ENCODE measurements at regions not wholly inside any gene's neighbourhood (a gene's known extent, or its start where the extent isn't known, plus 50 kb on each side); places are given as distances from the start of the nearest gene placed in this dataset.

GRCh38 chr9:19938990-19939733 is 150.3 kb upstream of the SLC24A2 start:
- intact Hi-C loops (cut with micrococcal nuclease; ENCODE audit: unreplicated experiment), result no loop called here

GRCh38 chr9:19937121-19937520 is 148.3 kb upstream of the SLC24A2 start:
- Histone ChIP-seq H3K36me3 (ENCODE audit: insufficient read depth, low read length) (no peaks in the 10 kb centered on the region), H4K20me1 (ENCODE audit: insufficient read depth, low read length) (no peaks in the 10 kb centered on the region), H3K9me3 (ENCODE audit: low read length) (no peaks in the 10 kb centered on the region), H3K27ac (ENCODE audit: low read depth, low read length, poor library complexity, severe bottlenecking) (no peak overlapping the region), H3K4me1 (ENCODE audit: insufficient read depth, low read length, poor library complexity, severe bottlenecking) (no peaks in the 10 kb centered on the region), H3K79me2 (ENCODE audit: insufficient read depth, low read depth, low read length) (no peaks in the 10 kb centered on the region), H2AFZ (ENCODE audit: low read length) (no peak overlapping the region), H3K4me3 (ENCODE audit: low read depth, low read length, poor library complexity, severe bottlenecking) (no peak overlapping the region), H3K9me2 (ENCODE audit: insufficient read depth, low read length) (no peaks in the 10 kb centered on the region), H3K4me2 (ENCODE audit: low read length) (no peak overlapping the region)
- CTCF ChIA-PET (ENCODE audit: unreplicated experiment), result no interaction called here
- DNase-seq (ENCODE audit: low spot score), result no peak
- TF ChIP-seq CTCF (conservative IDR thresholded peaks at IDR 0.05; ENCODE audit: low read length), result no peak
- TF ChIP-seq EZH2phosphoT487 (IDR thresholded peaks at IDR 0.05; ENCODE audit: borderline replicate concordance, low read depth, low read length), result no peak
- POLR2A ChIA-PET, result interaction anchor here (0.6 to 0.8 kb wide), 2 partner anchors 329 to 1017 kb away, joined by 3 read pairs; no protein-coding TSS in a partner anchor
- intact Hi-C loops (cut with micrococcal nuclease; ENCODE audit: unreplicated experiment), result no loop called here
- BruUV-seq (replicated peaks), result no TSS peak

More at GRCh38 chr9:19938990-19939733, 150.3 kb upstream of the SLC24A2 start:
- H4K20me1 ChIP-seq (ENCODE audit: insufficient read depth, low read length), result no peaks in the 10 kb centered on the region
- no peaks in the 10 kb centered on the region for H3K9me3 ChIP-seq (ENCODE audit: low read length)
- no peak overlapping the region for H3K4me2 ChIP-seq (ENCODE audit: low read length)
- no peak for DNase-seq (ENCODE audit: low spot score)
- no peaks in the 10 kb centered on the region for H3K79me2 ChIP-seq (ENCODE audit: insufficient read depth, low read depth, low read length)
- H3K4me3 ChIP-seq (ENCODE audit: low read depth, low read length, poor library complexity, severe bottlenecking), result no peak overlapping the region
- BruUV-seq (replicated peaks), result no TSS peak
- no peaks in the 10 kb centered on the region for H3K9me2 ChIP-seq (ENCODE audit: insufficient read depth, low read length)
- no peak overlapping the region for H2AFZ ChIP-seq (ENCODE audit: low read length)
- TF ChIP-seq EZH2phosphoT487 (IDR thresholded peaks at IDR 0.05; ENCODE audit: borderline replicate concordance, low read depth, low read length) (no peak), CTCF (conservative IDR thresholded peaks at IDR 0.05; ENCODE audit: low read length) (peak; percentile 19; the same call in 1 of the 2 replicates)
- H3K4me1 ChIP-seq (ENCODE audit: insufficient read depth, low read length, poor library complexity, severe bottlenecking), result no peaks in the 10 kb centered on the region
- H3K36me3 ChIP-seq (ENCODE audit: insufficient read depth, low read length), result no peaks in the 10 kb centered on the region
- POLR2A ChIA-PET, result no interaction called here
- no peak overlapping the region for H3K27ac ChIP-seq (ENCODE audit: low read depth, low read length, poor library complexity, severe bottlenecking)
- CTCF ChIA-PET (ENCODE audit: unreplicated experiment), result no interaction called here

GRCh38 chr9:19936598-19936997 is 147.8 kb upstream of the SLC24A2 start:
- Histone ChIP-seq H3K9me3 (ENCODE audit: low read length) (no peaks in the 10 kb centered on the region), H3K27ac (ENCODE audit: low read depth, low read length, poor library complexity, severe bottlenecking) (no peak overlapping the region), H3K4me2 (ENCODE audit: low read length) (no peak overlapping the region), H3K4me1 (ENCODE audit: insufficient read depth, low read length, poor library complexity, severe bottlenecking) (no peaks in the 10 kb centered on the region), H3K79me2 (ENCODE audit: insufficient read depth, low read depth, low read length) (no peaks in the 10 kb centered on the region), H4K20me1 (ENCODE audit: insufficient read depth, low read length) (no peaks in the 10 kb centered on the region), H2AFZ (ENCODE audit: low read length) (no peak overlapping the region), H3K4me3 (ENCODE audit: low read depth, low read length, poor library complexity, severe bottlenecking) (no peak overlapping the region), H3K36me3 (ENCODE audit: insufficient read depth, low read length) (no peaks in the 10 kb centered on the region), H3K9me2 (ENCODE audit: insufficient read depth, low read length) (no peaks in the 10 kb centered on the region)
- intact Hi-C loops (cut with micrococcal nuclease; ENCODE audit: unreplicated experiment), result no loop called here
- no TSS peak for BruUV-seq (replicated peaks)
- no peak for DNase-seq (ENCODE audit: low spot score)
- no peak for TF ChIP-seq EZH2phosphoT487 (IDR thresholded peaks at IDR 0.05; ENCODE audit: borderline replicate concordance, low read depth, low read length)
- no peak for TF ChIP-seq CTCF (conservative IDR thresholded peaks at IDR 0.05; ENCODE audit: low read length)
- ChIA-PET POLR2A (no interaction called here), CTCF (ENCODE audit: unreplicated experiment) (no interaction called here)

Data from OCI-LY7 (cell line).